ENCODE measurements at regions not wholly inside any gene's neighbourhood (a gene's known extent, or its start where the extent isn't known, plus 50 kb on each side); places are given as distances from the start of the nearest gene placed in this dataset.

DNA sequence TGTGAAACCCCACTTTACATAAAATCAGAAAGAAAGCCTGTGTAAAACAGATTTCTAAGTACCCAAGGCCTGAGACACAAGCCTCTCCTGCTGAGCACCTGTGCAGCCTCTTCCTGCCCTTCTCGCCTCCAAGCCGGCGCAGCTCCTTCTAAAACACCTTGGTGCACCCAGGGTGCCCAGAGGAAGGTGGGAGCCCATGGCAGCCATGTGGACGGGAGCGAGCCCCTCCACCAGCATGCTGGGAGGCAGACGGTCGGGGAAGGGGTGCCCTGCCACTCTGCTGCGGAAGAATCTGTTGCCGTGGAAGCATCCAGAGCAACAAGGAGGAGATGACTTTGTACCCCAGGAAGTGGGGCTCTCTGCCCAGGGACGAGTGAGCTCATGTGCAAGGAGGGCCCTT is 103.1 kb upstream of the C14orf180 start:
- Histone ChIP-seq H3K4me3 (no peak overlapping the region), H3K36me3 (no peaks in the 10 kb centered on the region), H3K27me3 (peaks cover 0 to 50% (median 10%) of the 10 kb centered on the region in 3 donors), H3K27ac (no peak overlapping the region), H3K9me3 (peaks cover 3 to 12% (median 10%) of the 10 kb centered on the region in 4 donors), H3K4me1 (no peaks in the 10 kb centered on the region)
- 80 to 88% (median 83%) methylated on average over 10 of the region's 10 CpGs for WGBS, 5 donors
- no peak for DNase-seq
- intact Hi-C loops (cut with DNase I; ENCODE audit: low total_unique reads): no loop called here
- TF ChIP-seq, protein P1, sequence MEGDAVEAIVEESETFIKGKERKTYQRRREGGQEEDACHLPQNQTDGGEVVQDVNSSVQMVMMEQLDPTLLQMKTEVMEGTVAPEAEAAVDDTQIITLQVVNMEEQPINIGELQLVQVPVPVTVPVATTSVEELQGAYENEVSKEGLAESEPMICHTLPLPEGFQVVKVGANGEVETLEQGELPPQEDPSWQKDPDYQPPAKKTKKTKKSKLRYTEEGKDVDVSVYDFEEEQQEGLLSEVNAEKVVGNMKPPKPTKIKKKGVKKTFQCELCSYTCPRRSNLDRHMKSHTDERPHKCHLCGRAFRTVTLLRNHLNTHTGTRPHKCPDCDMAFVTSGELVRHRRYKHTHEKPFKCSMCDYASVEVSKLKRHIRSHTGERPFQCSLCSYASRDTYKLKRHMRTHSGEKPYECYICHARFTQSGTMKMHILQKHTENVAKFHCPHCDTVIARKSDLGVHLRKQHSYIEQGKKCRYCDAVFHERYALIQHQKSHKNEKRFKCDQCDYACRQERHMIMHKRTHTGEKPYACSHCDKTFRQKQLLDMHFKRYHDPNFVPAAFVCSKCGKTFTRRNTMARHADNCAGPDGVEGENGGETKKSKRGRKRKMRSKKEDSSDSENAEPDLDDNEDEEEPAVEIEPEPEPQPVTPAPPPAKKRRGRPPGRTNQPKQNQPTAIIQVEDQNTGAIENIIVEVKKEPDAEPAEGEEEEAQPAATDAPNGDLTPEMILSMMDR (IDR thresholded peaks at IDR 0.05): no peak
- TF ChIP-seq POLR2A (IDR thresholded peaks at IDR 0.05) (no peak), POLR2AphosphoS5 (IDR thresholded peaks at IDR 0.05) (no peak), EP300 (IDR thresholded peaks at IDR 0.05) (no peak)

DNA sequence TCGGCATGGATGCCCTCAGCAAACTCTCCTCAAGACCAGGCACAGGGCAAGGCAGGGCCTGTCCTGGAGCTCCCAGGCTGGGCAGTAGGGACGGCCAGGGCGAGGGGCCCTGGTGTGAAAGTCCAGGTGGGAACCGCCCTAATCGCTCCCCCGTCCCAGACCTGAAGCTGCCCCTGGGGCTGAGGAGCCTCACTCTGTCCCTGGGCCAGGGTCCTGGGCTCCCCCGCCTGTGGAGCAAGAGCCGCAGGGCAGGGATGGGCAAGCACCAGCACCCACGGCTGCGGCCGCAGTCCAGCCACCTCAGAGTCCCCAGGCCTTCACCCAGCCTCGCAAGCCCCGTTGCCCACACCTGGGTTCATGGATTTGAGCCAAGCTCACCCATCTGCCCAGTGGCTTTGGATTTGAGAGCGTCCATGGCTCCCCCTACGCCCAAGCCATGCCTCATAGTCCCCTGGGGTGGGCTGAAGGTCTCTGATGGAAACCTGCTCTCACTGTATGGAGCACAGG is 102.4 kb upstream of the C14orf180 start:
- TF ChIP-seq EP300 (IDR thresholded peaks at IDR 0.05): no peak
- TF ChIP-seq POLR2AphosphoS5 (IDR thresholded peaks at IDR 0.05): no peak
- no peak for TF ChIP-seq POLR2A (IDR thresholded peaks at IDR 0.05)
- TF ChIP-seq, protein P1 (IDR thresholded peaks at IDR 0.05): no peak
- H3K4me1 ChIP-seq: no peaks in the 10 kb centered on the region
- H3K4me3 ChIP-seq: no peak overlapping the region
- no peak overlapping the region for H3K27ac ChIP-seq
- H3K9me3 ChIP-seq: peaks cover 7 to 20% (median 17%) of the 10 kb centered on the region in 4 donors
- 86 to 89% (median 88%) methylated on average over 13 to 15 of the region's 15 CpGs for WGBS, 5 donors
- no peaks in the 10 kb centered on the region for H3K36me3 ChIP-seq
- DNase-seq: no peak
- intact Hi-C loops (cut with DNase I; ENCODE audit: low total_unique reads): no loop called here
- H3K27me3 ChIP-seq: peaks cover 0 to 50% (median 10%) of the 10 kb centered on the region in 3 donors

DNA sequence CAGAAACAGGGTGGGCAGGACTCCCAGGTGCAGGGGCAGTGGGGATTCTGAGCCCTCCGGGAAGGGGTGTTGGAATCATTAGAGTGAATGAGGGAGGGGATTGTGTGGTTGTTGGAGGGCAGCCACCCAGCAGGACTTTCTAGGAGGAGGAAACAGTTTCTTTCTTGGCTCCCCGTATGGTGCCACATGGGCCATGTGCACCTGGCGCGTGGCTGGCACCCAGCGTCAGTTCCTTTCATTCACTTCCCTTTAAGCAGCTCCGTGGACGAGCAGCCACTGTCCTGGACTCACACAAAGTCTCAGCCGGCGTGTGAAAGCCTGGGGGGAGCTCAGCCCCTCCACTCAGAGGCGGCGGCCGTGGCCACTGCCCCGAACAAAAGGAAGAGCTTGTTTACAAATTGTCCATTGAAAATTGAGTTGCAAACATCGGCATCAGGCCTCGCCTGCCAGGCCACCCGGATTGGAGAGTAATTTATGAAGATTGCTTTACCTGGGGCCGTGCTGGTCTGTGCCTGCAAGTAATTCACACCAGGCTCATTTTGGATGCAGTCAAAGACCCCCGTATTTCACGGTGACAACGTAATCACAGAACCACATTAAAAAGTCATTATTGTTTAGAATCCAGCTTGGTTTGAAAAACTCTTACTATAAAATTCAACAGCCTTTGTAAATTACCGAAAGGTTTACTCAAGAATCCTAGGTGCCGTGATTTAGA is 101.7 kb upstream of the C14orf180 start:
- Histone ChIP-seq H3K27me3 (peaks cover 0 to 47% (median 10%) of the 10 kb centered on the region in 3 donors), H3K27ac (no peak overlapping the region), H3K9me3 (peaks cover 7 to 26% (median 24%) of the 10 kb centered on the region in 4 donors), H3K4me3 (no peak overlapping the region), H3K36me3 (no peaks in the 10 kb centered on the region), H3K4me1 (no peaks in the 10 kb centered on the region)
- WGBS, 5 donors: 57 to 63% (median 59%) methylated on average over 22 of the region's 22 CpGs
- TF ChIP-seq EP300 (IDR thresholded peaks at IDR 0.05) (no peak), POLR2A (IDR thresholded peaks at IDR 0.05) (no peak), POLR2AphosphoS5 (IDR thresholded peaks at IDR 0.05) (no peak)
- TF ChIP-seq, protein P1 (IDR thresholded peaks at IDR 0.05): no peak
- intact Hi-C loops (cut with DNase I; ENCODE audit: low total_unique reads): no loop called here
- no peak for DNase-seq

DNA sequence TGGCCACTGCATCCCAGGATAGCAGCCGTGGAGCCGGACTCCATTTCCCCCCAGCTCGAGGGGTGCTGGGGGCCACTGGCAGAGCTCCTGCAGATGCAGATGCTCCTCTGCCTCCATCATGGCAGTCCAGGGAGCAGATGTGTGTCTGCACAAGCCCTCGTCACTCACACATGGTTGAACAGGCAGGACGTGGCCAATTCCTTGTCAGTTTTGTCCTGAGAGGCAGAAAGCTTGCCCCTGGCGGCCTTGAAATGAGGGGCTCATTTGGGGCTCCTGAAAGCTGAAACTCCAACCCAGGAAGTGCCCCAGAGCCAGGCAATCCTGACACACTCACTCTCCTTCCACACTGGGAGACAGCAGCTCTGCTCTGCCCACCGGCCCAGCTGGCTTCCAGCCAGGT is 100.9 kb upstream of the C14orf180 start:
- intact Hi-C loops (cut with DNase I; ENCODE audit: low total_unique reads): no loop called here
- TF ChIP-seq, protein P1 (IDR thresholded peaks at IDR 0.05): no peak
- TF ChIP-seq EP300 (IDR thresholded peaks at IDR 0.05) (no peak), POLR2A (IDR thresholded peaks at IDR 0.05) (no peak), POLR2AphosphoS5 (IDR thresholded peaks at IDR 0.05) (no peak)
- WGBS, 5 donors: 61 to 83% (median 74%) methylated on average over 2 to 7 of the region's 7 CpGs
- peaks cover 7 to 27% (median 24%) of the 10 kb centered on the region in 4 donors for H3K9me3 ChIP-seq
- no peak for DNase-seq
- no peak overlapping the region for H3K27ac ChIP-seq
- H3K27me3 ChIP-seq: peaks cover 0 to 40% (median 10%) of the 10 kb centered on the region in 3 donors
- H3K4me1 ChIP-seq: no peaks in the 10 kb centered on the region
- no peaks in the 10 kb centered on the region for H3K36me3 ChIP-seq
- H3K4me3 ChIP-seq: no peak overlapping the region
